Astrocyte (in vitro differentiated cells and primary cell): ENCODE measurements at regions not wholly inside any gene's neighbourhood (a gene's known extent, or its start where the extent isn't known, plus 50 kb on each side); places are given as distances from the start of the nearest gene placed in this dataset.

ENCODE experiments used
- EZH2 ChIP-seq: IDR thresholded peaks from 2 replicates; pipeline ENCODE4 v1.6.1; 2012; ENCODE audit warnings: mild to moderate bottlenecking, low read length, inconsistent platforms; ENCODE audit not compliant: insufficient read depth
- TF ChIP-seq, protein P1 (sequence below): IDR thresholded peaks from 2 replicates; pipeline ENCODE4 v1.5.1; 2011; ENCODE audit warnings: low read depth, mild to moderate bottlenecking, inconsistent platforms, low read length, moderate library complexity; ENCODE audit not compliant: insufficient read depth

- TF ChIP-seq, protein P1, sequence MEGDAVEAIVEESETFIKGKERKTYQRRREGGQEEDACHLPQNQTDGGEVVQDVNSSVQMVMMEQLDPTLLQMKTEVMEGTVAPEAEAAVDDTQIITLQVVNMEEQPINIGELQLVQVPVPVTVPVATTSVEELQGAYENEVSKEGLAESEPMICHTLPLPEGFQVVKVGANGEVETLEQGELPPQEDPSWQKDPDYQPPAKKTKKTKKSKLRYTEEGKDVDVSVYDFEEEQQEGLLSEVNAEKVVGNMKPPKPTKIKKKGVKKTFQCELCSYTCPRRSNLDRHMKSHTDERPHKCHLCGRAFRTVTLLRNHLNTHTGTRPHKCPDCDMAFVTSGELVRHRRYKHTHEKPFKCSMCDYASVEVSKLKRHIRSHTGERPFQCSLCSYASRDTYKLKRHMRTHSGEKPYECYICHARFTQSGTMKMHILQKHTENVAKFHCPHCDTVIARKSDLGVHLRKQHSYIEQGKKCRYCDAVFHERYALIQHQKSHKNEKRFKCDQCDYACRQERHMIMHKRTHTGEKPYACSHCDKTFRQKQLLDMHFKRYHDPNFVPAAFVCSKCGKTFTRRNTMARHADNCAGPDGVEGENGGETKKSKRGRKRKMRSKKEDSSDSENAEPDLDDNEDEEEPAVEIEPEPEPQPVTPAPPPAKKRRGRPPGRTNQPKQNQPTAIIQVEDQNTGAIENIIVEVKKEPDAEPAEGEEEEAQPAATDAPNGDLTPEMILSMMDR, result no peak
- TF ChIP-seq EZH2, result no peak
These were observed 434.7 kb downstream of the GRIA2 start for GRCh38 chr4:157655096-157655809.
